ENCODE measurements at regions not wholly inside any gene's neighbourhood (a gene's known extent, or its start where the extent isn't known, plus 50 kb on each side); places are given as distances from the start of the nearest gene placed in this dataset.

- no peak for DNase-seq (ENCODE audit: low read depth, low spot score)
Observed at GRCh38 chr3:66803206-66803605, 194.9 kb upstream of the KBTBD8 start.

- no peak for DNase-seq (ENCODE audit: low read depth, low spot score)
Observed at GRCh38 chr3:66803721-66804695, 194.1 kb upstream of the KBTBD8 start.

GRCh38 chr3:66808891-66809594, 189.1 kb upstream of the KBTBD8 start:
- DNase-seq (ENCODE audit: low read depth, low spot score): no peak

- DNase-seq (ENCODE audit: low read depth, low spot score): no peak
Observed at GRCh38 chr3:66809595-66809958, 188.5 kb upstream of the KBTBD8 start.

GRCh38 chr3:66812136-66812535, 186.0 kb upstream of the KBTBD8 start:
- DNase-seq (ENCODE audit: low read depth, low spot score): no peak

- no peak for DNase-seq (ENCODE audit: low read depth, low spot score)
Observed at GRCh38 chr3:66812741-66813140, 185.4 kb upstream of the KBTBD8 start.

- DNase-seq (ENCODE audit: low read depth, low spot score): no peak
Observed at GRCh38 chr3:66816090-66816761, 181.9 kb upstream of the KBTBD8 start.

GRCh38 chr3:66817951-66818557, 180.1 kb upstream of the KBTBD8 start:
- DNase-seq (ENCODE audit: low read depth, low spot score): no peak

- no peak for DNase-seq (ENCODE audit: low read depth, low spot score)
Observed at GRCh38 chr3:66819993-66820501, 178.1 kb upstream of the KBTBD8 start.

GRCh38 chr3:66822186-66823008, 175.7 kb upstream of the KBTBD8 start:
- peak; percentile 58 for DNase-seq (ENCODE audit: low read depth, low spot score)

GRCh38 chr3:66823009-66823397, 175.1 kb upstream of the KBTBD8 start:
- no peak for DNase-seq (ENCODE audit: low read depth, low spot score)

- no peak for DNase-seq (ENCODE audit: low read depth, low spot score)
Observed at GRCh38 chr3:66823532-66823931, 174.6 kb upstream of the KBTBD8 start.

GRCh38 chr3:66825375-66825774, 172.7 kb upstream of the KBTBD8 start:
- no peak for DNase-seq (ENCODE audit: low read depth, low spot score)

- DNase-seq (ENCODE audit: low read depth, low spot score): no peak
Observed at GRCh38 chr3:66827726-66828125, 170.4 kb upstream of the KBTBD8 start.

- DNase-seq (ENCODE audit: low read depth, low spot score): no peak
Observed at GRCh38 chr3:66828303-66828702, 169.8 kb upstream of the KBTBD8 start.

GRCh38 chr3:66830301-66830700, 167.8 kb upstream of the KBTBD8 start:
- no peak for DNase-seq (ENCODE audit: low read depth, low spot score)

- DNase-seq (ENCODE audit: low read depth, low spot score): no peak
Observed at GRCh38 chr3:66831931-66832330, 166.2 kb upstream of the KBTBD8 start.

- no peak for DNase-seq (ENCODE audit: low read depth, low spot score)
Observed at GRCh38 chr3:66836363-66837152, 161.5 kb upstream of the KBTBD8 start.

GRCh38 chr3:66838704-66839103, 159.4 kb upstream of the KBTBD8 start:
- DNase-seq (ENCODE audit: low read depth, low spot score): no peak

- DNase-seq (ENCODE audit: low read depth, low spot score): no peak
Observed at GRCh38 chr3:66839508-66839907, 158.6 kb upstream of the KBTBD8 start.

Measured in smooth muscle cell of the brain vasculature (primary cell).